Heart right ventricle (tissue), 16 donors: ENCODE measurements at regions not wholly inside any gene's neighbourhood (a gene's known extent, or its start where the extent isn't known, plus 50 kb on each side); places are given as distances from the start of the nearest gene placed in this dataset.
"Not testable (repeated sequence)": the region's sequence is repeated elsewhere in the genome, so short reads cannot be mapped to it uniquely, and the experiment has no call there.

Experiments used
- ATAC-seq, 8 donors: fragments of 200-7000 bp; cut with Tn5 transposase; one replicate each; pipeline ENCODE4 v1.9.1; 2020; ENCODE audit warnings: mild to moderate bottlenecking in 8 of 8, moderate library complexity in 8 of 8, moderate number of reproducible peaks in 1 of 8
- DNase-seq, 2 donors: peaks; one replicate each; pipeline ENCODE4 v3.0.0-alpha.2; 2020
- H3K27ac ChIP-seq, 10 donors: fragments of 200-600 bp; sonication (generic) in 2 of 10; one replicate each; pipeline versions ENCODE4 v1.5.0 to v1.8.0; 2020 to 2022; ENCODE audit warnings: mild to moderate bottlenecking in 3 of 10
- H3K27me3 ChIP-seq, 7 donors: fragments of 200-600 bp; one replicate each; pipeline ENCODE4 v1.8.0; 2021 to 2022; ENCODE audit warnings: mild to moderate bottlenecking in 2 of 7
- H3K36me3 ChIP-seq, 9 donors: fragments of 200-600 bp; sonication (generic) in 1 of 9; one replicate each; pipeline versions ENCODE4 v1.5.0 to v1.8.0; 2020 to 2022; ENCODE audit warnings: mild to moderate bottlenecking in 2 of 9
- H3K4me1 ChIP-seq, 9 donors: fragments of 200-600 bp; sonication (generic) in 1 of 9; one replicate each; pipeline versions ENCODE4 v1.5.0 to v1.8.0; 2020 to 2022; ENCODE audit warnings: mild to moderate bottlenecking in 4 of 9
- H3K4me3 ChIP-seq, 10 donors: fragments of 200-600 bp; sonication (generic) in 2 of 10; one replicate each; pipeline versions ENCODE4 v1.5.0 to v1.8.0; 2020 to 2022; ENCODE audit warnings: mild to moderate bottlenecking in 7 of 10, moderate library complexity in 2 of 10
- H3K9me3 ChIP-seq, 11 donors: fragments of 200-600 bp in 10 of 11; sonication (generic) in 2 of 11; one replicate each; pipeline versions ENCODE4 v1.5.0 to v1.8.0; 2013 to 2022; ENCODE audit warnings: mild to moderate bottlenecking in 2 of 11, control low read depth in 1 of 11, moderate library complexity in 1 of 11
- CTCF ChIP-seq, 9 donors: fragments of 200-600 bp; sonication (generic) in 2 of 9; IDR thresholded peaks; one replicate each; pipeline versions ENCODE4 v1.5.0 to v1.8.0; 2021 to 2022; ENCODE audit warnings: antibody characterized with exemption in 9 of 9, mild to moderate bottlenecking in 5 of 9, moderate library complexity in 1 of 9
- WGBS, 2 donors: extraction: QIAGEN DNeasy Blood & Tissue Kit; methylation state at CpG; one replicate each; pipeline ENCODE4 v1.1.7; 2013; ENCODE audit warnings: inconsistent platforms in 1 of 2; 5-methylcytosine and 5-hydroxymethylcytosine counted together
- intact Hi-C, 10 donors: fragments of 100-400 bp; cut with DNase I; formaldehyde crosslinking; loops; one replicate each; pipeline versions ENCODE4 v1.11.1 to v1.14.2; 2022
- donor health status: Arrhythmogenic right ventricular cardiomyopathy.
- donor health status: ischemic (EF 13 %, LVEDD 7.1; RV severe dilation, severe dysfunction).
- donor health status: healthy with polysubstance abuse.
- donor health status: DM: no; HTN: yes; CAD: no.
- donor health status: DM: no; HTN: no; CAD: no.
- donor health status: ischemic (EF 25% LVEDD 6.9; RV normal size, moderate dysfunction).
- donor health status: ischemic (EF 25% LVEDD 5.7; RV mildly dilated, moderate dysfunction).
- donor health status: healthy.
- donor health status: DM: yes; HTN: yes; CAD: no.
- donor health status: Ischemic cardiomyopathy.
- donor health status: ischemic (EF 35%, LVEDD 5.7; RV mildly dilated, moderate dysfunction).
- donor health status: nonischemic (EF 11% LVEDD 7.7; RV severe dilation, severe dysfunction).
- donor health status: DM: yes; HTN: yes; CAD: no.
- donor health status: PGD.
- donor health status: ischemic (EF 29% LVEDD 5.4; RV normal size, mild dysfunction).
- donor health status: nonischemic (EF 23%, LVEDD 6.1; RV moderate dilation, normal function).

GRCh38 chr1:121097127-121097866 lies 86.8 kb downstream of the FAM72B start:
- H3K9me3 ChIP-seq, H3K27me3 ChIP-seq, intact Hi-C loops, H3K36me3 ChIP-seq: not testable (repeated sequence)
- Histone ChIP-seq H3K4me3 (peak overlapping the region in 9 of 10 donors; percentile 30 to 57 (median 53)), H3K4me1 (peaks cover 0 to 10% (median 0%) of the 10 kb centered on the region in 9 donors), H3K27ac (peak overlapping the region in 7 of 10 donors; percentile 45 to 72 (median 68))
- WGBS, 2 donors, result 0% methylated on average over 42 to 47 of the region's 69 CpGs
- ATAC-seq (peak; percentile 92 to 97 (median 94)), DNase-seq (peak; percentile 65 to 81)
- TF ChIP-seq CTCF (IDR thresholded peaks at IDR 0.05), result peak in 8 of 9 donors; percentile 40 to 59 (median 54)

GRCh38 chr1:121097867-121098215 lies 86.3 kb downstream of the FAM72B start:
- H3K27me3 ChIP-seq, H3K9me3 ChIP-seq, DNase-seq, H3K27ac ChIP-seq, intact Hi-C loops, H3K4me1 ChIP-seq, H3K36me3 ChIP-seq: not testable (repeated sequence)
- ATAC-seq, result peak in 3 of 8 donors; percentile 3 to 35 (median 3)
- WGBS, 2 donors, result 10 to 20% methylated on average over 10 to 13 of the region's 21 CpGs
- peak overlapping the region in 7 of 10 donors; percentile 30 to 57 (median 54) for H3K4me3 ChIP-seq

GRCh38 chr1:121109025-121109424 lies 75.1 kb downstream of the FAM72B start:
- DNase-seq, H3K27ac ChIP-seq, ATAC-seq, H3K4me1 ChIP-seq, H3K27me3 ChIP-seq, H3K36me3 ChIP-seq, H3K4me3 ChIP-seq, H3K9me3 ChIP-seq, intact Hi-C loops: not testable (repeated sequence)
- WGBS, 2 donors, result 89 to 96% methylated on average over 1 of the region's 1 CpG

- H3K9me3 ChIP-seq, H3K4me1 ChIP-seq, intact Hi-C loops, H3K36me3 ChIP-seq, H3K27me3 ChIP-seq: not testable (repeated sequence)
- Histone ChIP-seq H3K4me3 (peak overlapping the region in 9 of 10 donors; percentile 28 to 59 (median 48)), H3K27ac (peak overlapping the region in 3 of 10 donors; percentile 34 to 48 (median 39))
- DNase-seq (peak in 1 of 2 donors; percentile 4), ATAC-seq (peak in 7 of 8 donors; percentile 3 to 63 (median 36))
- WGBS, 2 donors, result 8 to 17% methylated on average over 16 to 37 of the region's 44 CpGs
Measured at GRCh38 chr1:121116522-121117297, 67.4 kb downstream of the FAM72B start.

GRCh38 chr1:121117298-121117611 lies 66.9 kb downstream of the FAM72B start:
- H3K27me3 ChIP-seq, result not testable (repeated sequence)
- ATAC-seq, result peak; percentile 94 to 98 (median 95)
- WGBS, 2 donors, result 9 to 22% methylated on average over 5 of the region's 10 CpGs

GRCh38 chr1:121117622-121118479 lies 66.3 kb downstream of the FAM72B start:
- peak; percentile 3 to 35 for DNase-seq
- intact Hi-C loops, H3K27me3 ChIP-seq, H3K9me3 ChIP-seq, H3K36me3 ChIP-seq, H3K4me1 ChIP-seq: not testable (repeated sequence)
- 2% methylated on average over 33 to 40 of the region's 47 CpGs for WGBS, 2 donors
- Histone ChIP-seq H3K4me3 (peak overlapping the region in 9 of 10 donors; percentile 33 to 61 (median 53)), H3K27ac (peak overlapping the region in 8 of 10 donors; percentile 10 to 65 (median 58))
- peak; percentile 47 to 66 (median 64) for ATAC-seq

More at GRCh38 chr1:121117298-121117611, 66.9 kb downstream of the FAM72B start:
- H3K36me3 ChIP-seq, H3K9me3 ChIP-seq, DNase-seq, intact Hi-C loops, H3K4me1 ChIP-seq: not testable (repeated sequence)
- Histone ChIP-seq H3K27ac (peak overlapping the region in 3 of 10 donors; percentile 34 to 48 (median 39)), H3K4me3 (peak overlapping the region in 9 of 10 donors; percentile 28 to 59 (median 48))
